HepG2 (cell line): ENCODE measurements at regions not wholly inside any gene's neighbourhood (a gene's known extent, or its start where the extent isn't known, plus 50 kb on each side); places are given as distances from the start of the nearest gene placed in this dataset.

Source experiments
- ATAC-seq: fragments of 200-7000 bp; cut with Tn5 transposase; 3 replicates; pipeline ENCODE4 v1.9.1; 2020; ENCODE audit warnings: mild to moderate bottlenecking, moderate library complexity
- BruUV-seq: library from RNA; stranded (reverse); fragments of 400-500 nt; replicated peaks from 2 replicates; lab custom pipeline; 2021; lab: Mats Ljungman, UMichigan
- CTCF ChIA-PET: fragments of 300-600 bp; formaldehyde crosslinking; extraction: SDS; loops from one replicate; lab custom pipeline; 2021; ENCODE audit warnings: low total read pairs, inconsistent platforms, low intra/inter-chr PET ratio; lab: Yijun Ruan, JAX
- POLR2A ChIA-PET: fragments of 350-600 bp; sonication (Branson Sonifier 250); formaldehyde crosslinking; loops from one replicate; lab custom pipeline; 2020; ENCODE audit warnings: antibody characterized with exemption, inconsistent platforms; lab: Yijun Ruan, JAX
- DNase-seq: peaks from one replicate; pipeline ENCODE4 v3.0.0-alpha.2; 2015; ENCODE audit warnings: low spot score
- FAIRE-seq: peaks from 3 replicates; lab custom pipeline; 2011; peaks lifted over from hg19 to GRCh38; lab: Jason Lieb, UNC
- H2AFZ ChIP-seq: one replicate; pipeline ENCODE4 v1.6.1; 2011; ENCODE audit warnings: low read length, inconsistent platforms
- H3K27ac ChIP-seq: fragments of 300-600 bp; 3 replicates; pipeline ENCODE4 v1.8.0; 2011; ENCODE audit warnings: mixed run types, mild to moderate bottlenecking, mixed read lengths, low read length, inconsistent platforms; ENCODE audit not compliant: insufficient read depth; ENCODE audit errors: extremely low read length
- H3K27me3 ChIP-seq, 2 experiments: fragments of 200-600 bp in 1 of 2; 2 replicates in 1 of 2; 3 replicates in 1 of 2; pipeline versions ENCODE4 v1.6.0 to v1.8.0; 2011; ENCODE audit warnings: low read length in 2 of 2, mild to moderate bottlenecking in 2 of 2, moderate library complexity in 2 of 2, inconsistent platforms in 1 of 2; ENCODE audit not compliant: insufficient read depth in 2 of 2, control insufficient read depth in 1 of 2
- H3K36me3 ChIP-seq, 2 experiments: fragments of 200-600 bp in 1 of 2; replicated peaks in 1 of 2; 2 replicates in 1 of 2; 3 replicates in 1 of 2; pipeline versions ENCODE4 v1.5.1 to v1.8.0; 2011; ENCODE audit warnings: low read length in 2 of 2, inconsistent platforms in 1 of 2; ENCODE audit not compliant: insufficient read depth in 2 of 2, control insufficient read depth in 1 of 2
- H3K4me1 ChIP-seq: 2 replicates; pipeline ENCODE4 v1.5.1; 2012; ENCODE audit warnings: low read length, inconsistent platforms; ENCODE audit not compliant: insufficient read depth
- H3K4me2 ChIP-seq: 2 replicates; pipeline ENCODE4 v1.6.0; 2011; ENCODE audit warnings: low read depth, low read length, inconsistent platforms
- H3K4me3 ChIP-seq, 3 experiments: fragments of 200-600 bp in 1 of 3; sonication (generic), shearing (Covaris generic) in 1 of 3; replicated peaks in 1 of 3; 2 replicates each; pipeline ENCODE4 v1.5.1; 2011 to 2016; ENCODE audit warnings: low read length in 3 of 3, inconsistent platforms in 2 of 3, low read depth in 2 of 3, mild to moderate bottlenecking in 2 of 3, control low read depth in 1 of 3, mixed read lengths in 1 of 3; ENCODE audit not compliant: insufficient read depth in 1 of 3
- H3K79me2 ChIP-seq: one replicate; pipeline ENCODE4 v1.6.1; 2011; ENCODE audit warnings: low read length, inconsistent platforms; ENCODE audit not compliant: insufficient read depth
- H3K9ac ChIP-seq: 2 replicates; pipeline ENCODE4 v1.6.0; 2011; ENCODE audit warnings: mild to moderate bottlenecking, low read depth, low read length, inconsistent platforms; ENCODE audit not compliant: insufficient read depth
- H3K9me3 ChIP-seq: 2 replicates; pipeline ENCODE4 v1.5.1; 2012; ENCODE audit warnings: mild to moderate bottlenecking, low read length
- H4K20me1 ChIP-seq: 2 replicates; pipeline ENCODE4 v1.6.0; 2011; ENCODE audit warnings: inconsistent platforms, mild to moderate bottlenecking, low read length, moderate library complexity; ENCODE audit not compliant: insufficient read depth
- ELF1 ChIP-seq: sonication (generic); formaldehyde crosslinking; IDR thresholded peaks from 2 replicates; pipeline ENCODE4 v1.4.0; 2020; ENCODE audit warnings: missing genetic modification reagents
- MAZ ChIP-seq, 2 experiments: sonication (generic) in 1 of 2; formaldehyde crosslinking in 1 of 2; IDR thresholded peaks; 2 replicates each; pipeline versions ENCODE4 v1.5.0 to v1.6.1; 2012 to 2020; ENCODE audit warnings: low read depth in 2 of 2, mild to moderate bottlenecking in 2 of 2, borderline replicate concordance in 1 of 2, improper control_type of control experiment in 1 of 2, low read length in 1 of 2, missing genetic modification reagents in 1 of 2, moderate library complexity in 1 of 2
- PAWR ChIP-seq: sonication (generic); formaldehyde crosslinking; IDR thresholded peaks from 2 replicates; pipeline ENCODE4 v1.4.0; 2020; ENCODE audit warnings: missing genetic modification reagents, mild to moderate bottlenecking, borderline replicate concordance
- REPIN1 ChIP-seq: sonication (generic); formaldehyde crosslinking; IDR thresholded peaks from 2 replicates; pipeline ENCODE4 v1.8.0; 2022; ENCODE audit warnings: missing genetic modification reagents, low read depth, mild to moderate bottlenecking, borderline replicate concordance
- RFXAP ChIP-seq: sonication (generic); formaldehyde crosslinking; IDR thresholded peaks from 2 replicates; pipeline ENCODE4 v1.4.0; 2020; ENCODE audit warnings: missing genetic modification reagents, borderline replicate concordance
- SCMH1 ChIP-seq: sonication (generic); formaldehyde crosslinking; IDR thresholded peaks from 2 replicates; pipeline ENCODE4 v1.9.0; 2021; ENCODE audit warnings: missing genetic modification reagents, mild to moderate bottlenecking, borderline replicate concordance
- SP2 ChIP-seq: sonication (generic); formaldehyde crosslinking; IDR thresholded peaks from 2 replicates; pipeline ENCODE4 v1.5.1; 2020; ENCODE audit warnings: mild to moderate bottlenecking, missing genetic modification reagents
- TOE1 ChIP-seq: sonication (generic); formaldehyde crosslinking; IDR thresholded peaks from 2 replicates; pipeline ENCODE4 v1.4.0; 2020; ENCODE audit warnings: mild to moderate bottlenecking, missing genetic modification reagents
- TOPORS ChIP-seq: sonication (generic); formaldehyde crosslinking; IDR thresholded peaks from 2 replicates; pipeline ENCODE4 v1.8.0; 2023; ENCODE audit warnings: mild to moderate bottlenecking, missing genetic modification reagents
- XRCC5 ChIP-seq: fragments of 200-400 bp; formaldehyde crosslinking; optimal IDR thresholded peaks from 2 replicates; pipeline ENCODE3; 2017; ENCODE audit warnings: mild to moderate bottlenecking, low read length
- ZBTB38 ChIP-seq: sonication (generic); formaldehyde crosslinking; IDR thresholded peaks from 2 replicates; pipeline ENCODE4 v1.5.1; 2020; ENCODE audit warnings: mild to moderate bottlenecking, missing genetic modification reagents
- ZNF577 ChIP-seq: sonication (generic); formaldehyde crosslinking; IDR thresholded peaks from 2 replicates; pipeline ENCODE4 v1.4.0; 2020; ENCODE audit warnings: mild to moderate bottlenecking, low read depth, missing genetic modification reagents, borderline replicate concordance
- ZNF615 ChIP-seq: sonication (generic); formaldehyde crosslinking; IDR thresholded peaks from 2 replicates; pipeline ENCODE4 v1.5.0; 2020; ENCODE audit warnings: mild to moderate bottlenecking, missing genetic modification reagents, borderline replicate concordance
- ZNF674 ChIP-seq: sonication (generic); formaldehyde crosslinking; IDR thresholded peaks from 2 replicates; pipeline ENCODE4 v1.5.0; 2020; ENCODE audit warnings: low read depth, mild to moderate bottlenecking, missing genetic modification reagents
- ZNF746 ChIP-seq: sonication (generic); formaldehyde crosslinking; IDR thresholded peaks from 2 replicates; pipeline ENCODE4 v1.8.0; 2022; ENCODE audit warnings: mild to moderate bottlenecking, missing genetic modification reagents
- ZNF816 ChIP-seq: sonication (generic); formaldehyde crosslinking; IDR thresholded peaks from 2 replicates; pipeline ENCODE4 v1.8.0; 2022; ENCODE audit warnings: missing genetic modification reagents, mild to moderate bottlenecking, borderline replicate concordance
- WGBS: methylation state at CpG from one replicate; pipeline ENCODE4 v1.1.6; 2017; ENCODE audit warnings: low lambda C conversion rate; 5-methylcytosine and 5-hydroxymethylcytosine counted together
- in situ Hi-C: cut with HindIII; loops from 2 replicates; pipeline ENCODE4 v1.10.0; 2017; ENCODE audit warnings: low pct_unique_long_range_greater_than_20kb; ENCODE audit not compliant: extremely low pct_ligation_motif_present
- intact Hi-C: fragments of 100-400 bp; cut with micrococcal nuclease; formaldehyde crosslinking; loops from one replicate; pipeline ENCODE4 v1.10.0; 2022; ENCODE audit not compliant: unreplicated experiment
- TF ChIP-seq, protein P1 (sequence below): IDR thresholded peaks from 2 replicates; pipeline ENCODE4 v1.4.0; 2020; ENCODE audit warnings: mild to moderate bottlenecking, missing genetic modification reagents
- TF ChIP-seq, protein P2 (sequence below): sonication (generic); formaldehyde crosslinking; IDR thresholded peaks from 2 replicates; pipeline ENCODE4 v1.4.0; 2020; ENCODE audit warnings: missing genetic modification reagents, borderline replicate concordance

DNA sequence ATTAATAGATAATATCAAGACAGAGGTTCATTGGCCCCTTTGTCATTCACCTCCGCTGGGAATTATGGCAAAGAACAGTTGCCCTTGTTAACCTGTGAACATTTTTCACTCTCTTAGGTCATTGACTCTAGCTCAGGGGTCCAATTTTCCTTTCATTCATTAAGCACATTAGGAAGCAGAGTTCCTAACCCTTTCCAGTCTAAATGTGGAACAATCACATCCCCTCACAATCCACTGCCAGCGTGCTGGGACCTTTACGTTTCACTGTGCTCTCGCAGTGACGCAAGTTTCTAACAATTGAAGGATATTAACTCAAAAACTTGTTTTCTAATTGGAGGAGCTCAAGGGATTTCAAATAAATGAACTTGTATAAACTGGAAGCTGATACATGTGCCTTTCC lies 79.3 kb upstream of the MEOX2 start (continued):
- TF ChIP-seq, protein P1, sequence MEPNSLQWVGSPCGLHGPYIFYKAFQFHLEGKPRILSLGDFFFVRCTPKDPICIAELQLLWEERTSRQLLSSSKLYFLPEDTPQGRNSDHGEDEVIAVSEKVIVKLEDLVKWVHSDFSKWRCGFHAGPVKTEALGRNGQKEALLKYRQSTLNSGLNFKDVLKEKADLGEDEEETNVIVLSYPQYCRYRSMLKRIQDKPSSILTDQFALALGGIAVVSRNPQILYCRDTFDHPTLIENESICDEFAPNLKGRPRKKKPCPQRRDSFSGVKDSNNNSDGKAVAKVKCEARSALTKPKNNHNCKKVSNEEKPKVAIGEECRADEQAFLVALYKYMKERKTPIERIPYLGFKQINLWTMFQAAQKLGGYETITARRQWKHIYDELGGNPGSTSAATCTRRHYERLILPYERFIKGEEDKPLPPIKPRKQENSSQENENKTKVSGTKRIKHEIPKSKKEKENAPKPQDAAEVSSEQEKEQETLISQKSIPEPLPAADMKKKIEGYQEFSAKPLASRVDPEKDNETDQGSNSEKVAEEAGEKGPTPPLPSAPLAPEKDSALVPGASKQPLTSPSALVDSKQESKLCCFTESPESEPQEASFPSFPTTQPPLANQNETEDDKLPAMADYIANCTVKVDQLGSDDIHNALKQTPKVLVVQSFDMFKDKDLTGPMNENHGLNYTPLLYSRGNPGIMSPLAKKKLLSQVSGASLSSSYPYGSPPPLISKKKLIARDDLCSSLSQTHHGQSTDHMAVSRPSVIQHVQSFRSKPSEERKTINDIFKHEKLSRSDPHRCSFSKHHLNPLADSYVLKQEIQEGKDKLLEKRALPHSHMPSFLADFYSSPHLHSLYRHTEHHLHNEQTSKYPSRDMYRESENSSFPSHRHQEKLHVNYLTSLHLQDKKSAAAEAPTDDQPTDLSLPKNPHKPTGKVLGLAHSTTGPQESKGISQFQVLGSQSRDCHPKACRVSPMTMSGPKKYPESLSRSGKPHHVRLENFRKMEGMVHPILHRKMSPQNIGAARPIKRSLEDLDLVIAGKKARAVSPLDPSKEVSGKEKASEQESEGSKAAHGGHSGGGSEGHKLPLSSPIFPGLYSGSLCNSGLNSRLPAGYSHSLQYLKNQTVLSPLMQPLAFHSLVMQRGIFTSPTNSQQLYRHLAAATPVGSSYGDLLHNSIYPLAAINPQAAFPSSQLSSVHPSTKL, result no peak
- TF ChIP-seq MAZ (IDR thresholded peaks at IDR 0.05; ENCODE audit: borderline replicate concordance, low read depth, low read length) (no peak), MAZ (CRISPR knock-in tag; IDR thresholded peaks at IDR 0.05; ENCODE audit: low read depth) (no peak), ZNF816 (no peak)
- TF ChIP-seq, all 625 proteins: peak for 0

DNA sequence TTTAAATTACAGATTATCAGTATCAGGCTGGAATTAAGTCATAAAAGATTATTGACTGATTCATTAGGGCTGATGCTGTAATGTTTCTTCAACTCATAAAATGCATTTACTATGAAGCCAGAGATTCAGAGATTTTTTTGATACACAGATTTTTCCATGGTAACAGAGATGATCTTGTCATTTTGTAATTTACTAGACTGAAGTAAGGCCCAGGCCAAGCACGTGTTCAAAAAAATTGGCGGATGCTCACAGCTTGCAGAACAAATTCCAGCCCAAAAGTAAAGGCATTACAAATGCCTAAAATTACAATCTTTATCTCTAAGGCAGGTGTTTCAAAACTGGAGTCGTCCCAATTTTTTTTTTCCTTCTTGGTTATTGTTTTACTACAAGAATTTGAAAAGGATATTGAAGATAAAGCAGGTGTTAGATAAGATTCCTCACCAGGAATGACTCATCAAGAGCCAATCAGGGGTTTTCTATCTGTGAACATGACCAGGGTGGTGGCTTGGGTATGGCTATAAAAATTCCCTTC lies 78.4 kb upstream of the MEOX2 start:
- Histone ChIP-seq H4K20me1 (no peaks in the 10 kb centered on the region), H3K4me3 (no peak overlapping the region), H3K9ac (no peak overlapping the region), H3K36me3 (no peaks in the 10 kb centered on the region), H2AFZ (no peak overlapping the region), H3K4me1 (no peaks in the 10 kb centered on the region), H3K27me3 (no peaks in the 10 kb centered on the region), H3K27ac (no peak overlapping the region), H3K4me2 (no peak overlapping the region), H3K79me2 (no peaks in the 10 kb centered on the region), H3K9me3 (peaks cover 37% of the 10 kb centered on the region)
- BruUV-seq, result no TSS peak
- intact Hi-C loops, result no loop called here
- DNase-seq (no peak), ATAC-seq (no peak), FAIRE-seq (no peak)
- TF ChIP-seq ELF1 (no peak), TOE1 (CRISPR knock-in tag) (no peak), TOPORS (no peak), SCMH1 (CRISPR knock-in tag) (no peak), ZNF674 (CRISPR knock-in tag) (no peak), ZNF577 (CRISPR knock-in tag) (no peak), ZBTB38 (CRISPR knock-in tag) (no peak), XRCC5 (no peak), REPIN1 (CRISPR knock-in tag) (no peak), ZNF746 (CRISPR knock-in tag) (no peak), SP2 (CRISPR knock-in tag) (no peak), ZNF615 (no peak), PAWR (CRISPR knock-in tag) (no peak), RFXAP (no peak)
- TF ChIP-seq, protein P2, sequence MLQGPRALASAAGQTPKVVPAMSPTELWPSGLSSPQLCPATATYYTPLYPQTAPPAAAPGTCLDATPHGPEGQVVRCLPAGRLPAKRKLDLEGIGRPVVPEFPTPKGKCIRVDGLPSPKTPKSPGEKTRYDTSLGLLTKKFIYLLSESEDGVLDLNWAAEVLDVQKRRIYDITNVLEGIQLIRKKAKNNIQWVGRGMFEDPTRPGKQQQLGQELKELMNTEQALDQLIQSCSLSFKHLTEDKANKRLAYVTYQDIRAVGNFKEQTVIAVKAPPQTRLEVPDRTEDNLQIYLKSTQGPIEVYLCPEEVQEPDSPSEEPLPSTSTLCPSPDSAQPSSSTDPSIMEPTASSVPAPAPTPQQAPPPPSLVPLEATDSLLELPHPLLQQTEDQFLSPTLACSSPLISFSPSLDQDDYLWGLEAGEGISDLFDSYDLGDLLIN (CRISPR knock-in tag), result no peak
- in situ Hi-C loops, result no loop called here
- 43% methylated on average over 3 of the region's 3 CpGs for WGBS
- POLR2A ChIA-PET, result no interaction called here
- CTCF ChIA-PET, result no interaction called here
